ENCODE measurements at regions not wholly inside any gene's neighbourhood (a gene's known extent, or its start where the extent isn't known, plus 50 kb on each side); places are given as distances from the start of the nearest gene placed in this dataset.
A peak's percentile ranks its signal among the peaks of the same experiment; 100 is the strongest.
"Not testable (repeated sequence)": the region's sequence is repeated elsewhere in the genome, so short reads cannot be mapped to it uniquely, and the experiment has no call there.

- DNase-seq (ENCODE audit: low read depth): no peak
Measured at GRCh38 chr6:133115946-133116345, 125.2 kb upstream of the EYA4 start.

- DNase-seq (ENCODE audit: low read depth): peak; percentile 25
Measured at GRCh38 chr6:133128191-133128590, 113.0 kb upstream of the EYA4 start.

- DNase-seq (ENCODE audit: low read depth): peak; percentile 17
Measured at GRCh38 chr6:133129556-133129955, 111.6 kb upstream of the EYA4 start.

GRCh38 chr6:133130863-133131262, 110.3 kb upstream of the EYA4 start:
- peak; percentile 58 for DNase-seq (ENCODE audit: low read depth)

- no peak for DNase-seq (ENCODE audit: low read depth)
Measured at GRCh38 chr6:133131621-133132465, 109.3 kb upstream of the EYA4 start.

- no peak for DNase-seq (ENCODE audit: low read depth)
Measured at GRCh38 chr6:133132466-133132971, 108.6 kb upstream of the EYA4 start.

GRCh38 chr6:133136177-133136880, 104.8 kb upstream of the EYA4 start:
- DNase-seq (ENCODE audit: low read depth): no peak

- DNase-seq (ENCODE audit: low read depth): not testable (repeated sequence)
Measured at GRCh38 chr6:133147470-133148184, 93.5 kb upstream of the EYA4 start.

GRCh38 chr6:133156689-133157088, 84.5 kb upstream of the EYA4 start:
- DNase-seq (ENCODE audit: low read depth): no peak

GRCh38 chr6:133157995-133158394, 83.2 kb upstream of the EYA4 start:
- no peak for DNase-seq (ENCODE audit: low read depth)

- peak; percentile 17 for DNase-seq (ENCODE audit: low read depth)
Measured at GRCh38 chr6:133159255-133159795, 81.8 kb upstream of the EYA4 start.

- DNase-seq (ENCODE audit: low read depth): no peak
Measured at GRCh38 chr6:133160536-133160935, 80.6 kb upstream of the EYA4 start.

GRCh38 chr6:133165235-133165634, 75.9 kb upstream of the EYA4 start:
- DNase-seq (ENCODE audit: low read depth): no peak

GRCh38 chr6:133166766-133167165, 74.4 kb upstream of the EYA4 start:
- DNase-seq (ENCODE audit: low read depth): no peak

GRCh38 chr6:133169901-133170300, 71.3 kb upstream of the EYA4 start:
- DNase-seq (ENCODE audit: low read depth): no peak

- peak; percentile 43 for DNase-seq (ENCODE audit: low read depth)
Measured at GRCh38 chr6:133170602-133171001, 70.6 kb upstream of the EYA4 start.

- DNase-seq (ENCODE audit: low read depth): no peak
Measured at GRCh38 chr6:133171989-133172604, 69.1 kb upstream of the EYA4 start.

- no peak for DNase-seq (ENCODE audit: low read depth)
Measured at GRCh38 chr6:133173276-133173675, 67.9 kb upstream of the EYA4 start.

GRCh38 chr6:133179481-133179880, 61.7 kb upstream of the EYA4 start:
- DNase-seq (ENCODE audit: low read depth): no peak

GRCh38 chr6:133183691-133184090, 57.5 kb upstream of the EYA4 start:
- DNase-seq (ENCODE audit: low read depth): no peak

- peak; percentile 56 for DNase-seq (ENCODE audit: low read depth)
Measured at GRCh38 chr6:133184798-133185372, 56.3 kb upstream of the EYA4 start.

Data from ELR (cell line).